Upper lobe of left lung (tissue), 6 donors: ENCODE measurements at regions not wholly inside any gene's neighbourhood (a gene's known extent, or its start where the extent isn't known, plus 50 kb on each side); places are given as distances from the start of the nearest gene placed in this dataset.
"Not testable (repeated sequence)": the region's sequence is repeated elsewhere in the genome, so short reads cannot be mapped to it uniquely, and the experiment has no call there.

Experiments used
- ATAC-seq, 2 donors: fragments of 200-7000 bp; cut with Tn5 transposase; one replicate each; pipeline ENCODE4 v1.9.1; 2022; ENCODE audit warnings: mild to moderate bottlenecking in 2 of 2, moderate library complexity in 2 of 2; ENCODE audit not compliant: low FRiP score in 2 of 2
- DNase-seq, 2 donors: peaks; one replicate each; pipeline ENCODE4 v3.0.0-alpha.2; 2019 to 2020
- H3K27ac ChIP-seq, 4 donors: fragments of 200-600 bp; sonication (generic); one replicate each; pipeline ENCODE4 v1.5.1; 2016 to 2019
- H3K27me3 ChIP-seq, 4 donors: fragments of 200-600 bp; sonication (generic); one replicate each; pipeline ENCODE4 v1.5.1; 2017 to 2019
- H3K36me3 ChIP-seq, 4 donors: fragments of 200-600 bp; sonication (generic); one replicate each; pipeline ENCODE4 v1.5.1; 2016 to 2019
- H3K4me1 ChIP-seq, 4 donors: fragments of 200-600 bp; sonication (generic); one replicate each; pipeline ENCODE4 v1.5.1; 2018 to 2019
- H3K4me3 ChIP-seq, 4 donors: fragments of 200-600 bp; sonication (generic); one replicate each; pipeline ENCODE4 v1.5.1; 2017 to 2019; ENCODE audit warnings: mild to moderate bottlenecking in 2 of 4, moderate library complexity in 1 of 4
- H3K9me3 ChIP-seq, 4 donors: fragments of 200-600 bp; sonication (generic); one replicate each; pipeline ENCODE4 v1.5.1; 2018 to 2019
- CTCF ChIP-seq, 6 experiments: fragments of 450-650 bp in 4 of 6; fragments of 200-600 bp in 2 of 6; sonication (generic) in 2 of 6; IDR thresholded peaks; one replicate each; pipeline ENCODE4 v1.5.1; 2016 to 2019; ENCODE audit warnings: antibody characterized with exemption in 6 of 6
- EP300 ChIP-seq, 4 donors: sonication (generic); formaldehyde crosslinking; IDR thresholded peaks; one replicate each; pipeline ENCODE4 v1.5.1; 2017; ENCODE audit warnings: antibody characterized with exemption in 4 of 4, control low read depth in 2 of 4
- POLR2AphosphoS5 ChIP-seq, 2 donors: sonication (generic); formaldehyde crosslinking; IDR thresholded peaks; one replicate each; pipeline ENCODE4 v1.5.1; 2017; ENCODE audit warnings: antibody characterized with exemption in 2 of 2
- WGBS, 2 donors: methylation state at CpG; one replicate each; pipeline ENCODE4 v1.1.5; 2017 to 2018; 5-methylcytosine and 5-hydroxymethylcytosine counted together
- donor health status: DM: no; HTN: no; CAD: no; lungs with moderate emphysema.
- donor health status: DM: no; HTN: yes; CAD: no; lungs with severe emphysema.

GRCh38 chr14:70239802-70240201 lies 51.1 kb upstream of the SLC8A3 start:
- DNase-seq (no peak), ATAC-seq (no peak)
- TF ChIP-seq POLR2AphosphoS5 (IDR thresholded peaks at IDR 0.05) (no peak), CTCF (IDR thresholded peaks at IDR 0.05) (no peak), EP300 (IDR thresholded peaks at IDR 0.05) (no peak)
- H3K4me1 ChIP-seq = no peaks in the 10 kb centered on the region
- no peak overlapping the region for H3K27ac ChIP-seq
- H3K36me3 ChIP-seq = no peaks in the 10 kb centered on the region
- H3K27me3 ChIP-seq = no peaks in the 10 kb centered on the region
- H3K4me3 ChIP-seq = no peak overlapping the region
- no peaks in the 10 kb centered on the region for H3K9me3 ChIP-seq
- 49 to 58% methylated on average over 3 of the region's 3 CpGs for WGBS, 2 donors

DNA sequence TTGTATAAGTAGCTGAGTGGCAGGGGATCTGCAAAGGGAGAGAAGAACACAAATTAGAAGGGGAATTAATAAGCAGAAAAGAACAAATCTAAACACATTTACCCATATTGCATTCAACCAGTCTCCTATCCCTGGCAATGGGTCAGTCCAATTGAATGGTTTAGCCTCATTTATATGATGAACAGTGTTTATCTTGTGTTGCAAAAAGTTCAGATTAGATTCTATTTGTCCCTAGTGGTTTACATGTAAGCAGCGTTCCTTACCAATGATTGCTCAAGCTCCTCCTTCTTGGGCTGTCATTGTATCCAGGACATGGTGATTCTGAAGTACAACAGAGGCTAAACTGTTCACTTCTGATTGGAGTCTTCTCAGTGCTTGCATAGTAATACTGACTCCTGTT lies 49.9 kb upstream of the SLC8A3 start:
- H3K27ac ChIP-seq, H3K27me3 ChIP-seq, H3K36me3 ChIP-seq, DNase-seq, H3K4me1 ChIP-seq, H3K4me3 ChIP-seq, H3K9me3 ChIP-seq, ATAC-seq: not testable (repeated sequence)
- 55 to 67% methylated on average over 1 of the region's 1 CpG for WGBS, 2 donors
